ENCODE measurements at regions not wholly inside any gene's neighbourhood (a gene's known extent, or its start where the extent isn't known, plus 50 kb on each side); places are given as distances from the start of the nearest gene placed in this dataset.

- no peak for ATAC-seq
Measured at GRCh38 chr18:67957684-67958083, 441.2 kb upstream of the DSEL start.

GRCh38 chr18:67954594-67954993, 438.1 kb upstream of the DSEL start:
- ATAC-seq, result no peak

GRCh38 chr18:67951137-67951536, 434.6 kb upstream of the DSEL start:
- no peak for ATAC-seq

- ATAC-seq, result no peak
Measured at GRCh38 chr18:67938660-67939059, 422.1 kb upstream of the DSEL start.

GRCh38 chr18:67935638-67936037, 419.1 kb upstream of the DSEL start:
- ATAC-seq, result no peak

GRCh38 chr18:67933271-67933670, 416.8 kb upstream of the DSEL start:
- no peak for ATAC-seq

- no peak for ATAC-seq
Measured at GRCh38 chr18:67932271-67932670, 415.8 kb upstream of the DSEL start.

- ATAC-seq, result no peak
Measured at GRCh38 chr18:67926929-67927864, 410.7 kb upstream of the DSEL start.

GRCh38 chr18:67924656-67925055, 408.1 kb upstream of the DSEL start:
- ATAC-seq, result no peak

GRCh38 chr18:67919316-67919715, 402.8 kb upstream of the DSEL start:
- ATAC-seq, result no peak

GRCh38 chr18:67916097-67916496, 399.6 kb upstream of the DSEL start:
- ATAC-seq, result no peak

- ATAC-seq, result no peak
Measured at GRCh38 chr18:67913040-67913439, 396.5 kb upstream of the DSEL start.

- no peak for ATAC-seq
Measured at GRCh38 chr18:67901573-67901972, 385.1 kb upstream of the DSEL start.

GRCh38 chr18:67896451-67896850, 379.9 kb upstream of the DSEL start:
- no peak for ATAC-seq

GRCh38 chr18:67893916-67894315, 377.4 kb upstream of the DSEL start:
- ATAC-seq, result no peak

- no peak for ATAC-seq
Measured at GRCh38 chr18:67876871-67877270, 360.4 kb upstream of the DSEL start.

GRCh38 chr18:67875944-67876343, 359.4 kb upstream of the DSEL start:
- no peak for ATAC-seq

GRCh38 chr18:67875060-67875459, 358.5 kb upstream of the DSEL start:
- ATAC-seq, result no peak

- no peak for ATAC-seq
Measured at GRCh38 chr18:67865400-67865799, 348.9 kb upstream of the DSEL start.

GRCh38 chr18:67864677-67865340, 348.3 kb upstream of the DSEL start:
- ATAC-seq, result no peak

GRCh38 chr18:67862069-67862468, 345.5 kb upstream of the DSEL start:
- ATAC-seq, result no peak

- no peak for ATAC-seq
Measured at GRCh38 chr18:67854340-67854739, 337.8 kb upstream of the DSEL start.

- no peak for ATAC-seq
Measured at GRCh38 chr18:67846422-67847098, 330.0 kb upstream of the DSEL start.

- ATAC-seq, result no peak
Measured at GRCh38 chr18:67845035-67845434, 328.5 kb upstream of the DSEL start.
